Stimulated activated CD4-positive, alpha-beta T cell treated with anti-CD3 and anti-CD28 coated beads, Interleukin-2, amount 100 ng/mL, for 48 hours (primary cell): ENCODE measurements at regions not wholly inside any gene's neighbourhood (a gene's known extent, or its start where the extent isn't known, plus 50 kb on each side); places are given as distances from the start of the nearest gene placed in this dataset.
"Not testable (repeated sequence)": the region's sequence is repeated elsewhere in the genome, so short reads cannot be mapped to it uniquely, and the experiment has no call there.

Experiments
- DNase-seq, 2 donors: peaks; one replicate each; pipeline ENCODE4 v3.0.0-alpha.2; 2020

DNA sequence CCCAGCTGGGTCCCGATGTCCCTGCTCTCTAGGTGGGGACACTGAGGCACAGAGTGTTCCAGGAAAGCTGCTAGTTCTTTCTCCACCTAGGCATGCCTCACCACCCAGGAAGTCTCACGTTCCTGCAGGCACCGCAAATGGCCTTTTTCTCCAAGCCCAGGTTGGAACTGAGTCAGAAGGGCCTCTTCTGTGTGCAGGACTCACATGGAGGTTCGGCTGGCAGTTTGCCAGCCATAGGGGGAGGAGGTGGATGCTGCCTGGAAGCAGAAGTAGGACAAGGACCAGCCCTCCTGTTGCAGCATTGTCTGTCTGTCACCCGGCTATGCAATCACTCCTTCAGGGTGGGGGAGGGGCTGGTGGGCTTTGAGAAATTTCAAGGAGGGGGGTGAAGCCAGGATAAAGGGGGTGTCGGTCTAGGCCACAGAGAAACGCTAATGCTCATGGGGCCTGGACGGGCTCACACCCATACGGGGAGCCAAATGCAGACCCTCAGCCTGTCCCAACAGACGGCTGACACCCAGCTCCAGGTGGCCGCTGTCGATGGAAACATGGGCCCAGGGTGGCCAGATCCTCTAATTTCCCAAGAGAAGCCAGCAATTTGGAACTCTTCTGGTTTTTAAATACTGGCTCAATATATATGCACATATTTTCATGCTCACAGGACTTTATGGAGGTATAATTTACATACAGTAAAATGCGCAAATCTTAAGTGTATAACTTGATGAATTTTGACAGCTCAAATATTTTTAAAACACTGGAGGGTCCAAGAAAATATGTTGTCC is 120.5 kb downstream of the PHETA1 start:
- no peak for DNase-seq

DNA sequence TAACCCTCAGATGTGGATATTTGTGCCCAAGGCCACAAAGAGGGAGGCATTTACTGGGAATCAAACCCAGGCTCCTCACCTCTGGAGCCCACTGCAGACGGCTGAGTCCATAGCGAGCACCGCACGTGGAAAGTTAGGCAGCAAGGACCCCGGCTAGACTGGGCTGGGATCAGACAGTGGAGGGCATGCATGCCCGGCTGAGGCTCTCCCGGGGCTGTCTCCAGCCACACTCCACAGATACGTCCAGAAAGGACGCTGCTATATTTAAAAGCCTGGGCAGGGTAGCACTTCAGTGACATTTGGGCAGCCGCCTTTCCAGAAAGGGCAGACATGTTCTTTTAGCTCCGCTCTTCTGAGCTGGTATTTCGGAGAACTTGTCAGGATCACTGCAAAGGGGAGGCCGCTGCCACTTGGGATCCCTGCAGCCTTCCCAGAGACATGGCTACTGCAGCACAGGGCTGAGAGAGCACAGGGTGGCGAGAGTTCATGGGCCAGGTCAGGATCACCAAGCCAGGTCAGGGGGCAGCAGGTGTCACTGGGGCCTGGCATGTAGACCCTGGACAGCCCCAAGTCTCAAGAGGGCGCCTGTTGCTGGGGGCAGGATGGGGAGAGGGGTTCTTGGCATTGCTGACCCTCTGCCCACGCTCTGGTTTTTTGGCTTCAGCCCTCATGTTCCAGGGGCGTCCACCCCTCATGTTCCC is 121.7 kb downstream of the PHETA1 start:
- DNase-seq = no peak

- no peak for DNase-seq
Measured at GRCh38 chr12:111246477-111247011, 122.4 kb downstream of the PHETA1 start.

DNA sequence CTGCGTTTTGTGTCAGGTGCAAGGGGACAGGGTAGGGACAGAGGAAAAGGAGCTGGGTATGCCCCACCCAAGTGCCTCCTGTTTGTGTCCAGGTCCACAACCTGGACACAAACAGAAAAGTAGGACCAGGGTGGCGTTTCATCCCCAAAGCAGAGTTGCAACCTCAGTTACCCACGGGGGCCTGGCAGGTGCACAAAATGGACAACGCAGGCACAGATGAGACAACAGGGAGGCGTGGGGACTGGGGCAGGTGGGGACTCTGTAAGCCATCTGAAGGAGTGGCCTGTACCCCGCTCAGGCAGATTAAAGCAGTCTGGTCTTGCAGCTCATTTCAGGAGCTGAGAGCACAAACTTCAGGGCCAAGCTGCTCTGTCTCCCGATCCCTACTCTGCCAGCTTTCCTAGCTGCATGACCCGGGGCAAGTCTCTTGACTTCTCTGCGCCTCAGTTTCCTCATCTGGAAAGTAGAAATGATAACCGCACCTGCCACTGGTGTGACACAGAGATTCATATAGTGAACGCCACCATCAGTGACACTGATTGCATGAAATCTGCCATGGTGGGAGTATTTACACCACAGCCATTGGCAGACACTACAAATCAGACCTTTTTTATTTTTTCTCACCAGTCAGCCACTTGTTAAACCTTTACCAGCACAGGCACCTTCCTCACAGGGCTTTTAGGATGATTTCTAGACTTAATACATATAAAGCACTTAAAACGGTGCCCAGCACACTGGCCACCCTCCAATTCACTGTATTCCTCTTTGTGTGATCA is 123.0 kb downstream of the PHETA1 start:
- no peak for DNase-seq

- no peak for DNase-seq
Measured at GRCh38 chr12:111244673-111245072, 124.2 kb downstream of the PHETA1 start.

- not testable (repeated sequence) for DNase-seq
Measured at GRCh38 chr12:111242817-111243216, 126.1 kb downstream of the PHETA1 start.

GRCh38 chr12:111242184-111242583 is 126.7 kb downstream of the PHETA1 start:
- no peak for DNase-seq

GRCh38 chr12:111240374-111240773 is 128.5 kb downstream of the PHETA1 start:
- DNase-seq = no peak

- no peak for DNase-seq
Measured at GRCh38 chr12:111239235-111239634, 129.7 kb downstream of the PHETA1 start.

GRCh38 chr12:111238075-111238734 is 130.7 kb downstream of the PHETA1 start:
- DNase-seq = no peak

DNA sequence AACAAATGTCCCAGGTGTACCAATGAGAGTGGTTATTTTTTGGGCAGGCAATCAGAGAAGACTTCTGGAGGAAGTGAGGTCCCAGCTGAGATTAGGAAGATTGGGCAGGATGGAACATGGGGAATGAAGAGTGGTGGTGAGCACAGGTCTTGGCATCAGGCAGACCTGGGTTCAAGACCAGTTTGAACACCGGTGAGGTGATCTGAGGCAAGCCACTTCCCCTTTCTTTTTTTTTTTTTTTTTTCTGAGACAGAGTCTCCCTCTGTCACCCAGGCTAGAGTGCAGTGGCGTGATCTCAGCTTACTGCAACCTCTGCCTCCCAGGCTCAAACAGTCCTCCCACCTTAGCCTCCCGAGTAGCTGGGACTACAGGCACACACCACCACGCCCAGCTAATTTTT is 134.4 kb downstream of the PHETA1 start:
- not testable (repeated sequence) for DNase-seq

DNA sequence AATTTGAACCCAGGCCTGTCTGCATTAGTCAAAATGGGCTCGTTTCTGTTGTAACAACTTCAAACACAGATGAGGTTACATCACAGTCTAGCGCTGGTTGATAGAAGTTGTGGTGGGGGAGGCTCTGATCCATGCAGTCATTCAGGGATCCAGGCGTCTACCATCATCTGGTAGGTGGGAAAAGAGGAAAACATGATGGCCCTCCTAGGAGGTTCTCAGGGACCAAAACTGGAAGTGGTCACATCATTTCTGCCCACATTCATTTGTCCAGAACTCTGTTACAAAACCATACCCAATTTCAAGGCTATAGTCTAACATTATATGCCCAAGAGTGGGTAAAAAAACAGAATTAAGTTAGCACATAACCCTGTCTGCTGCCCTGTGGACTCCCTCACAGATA is 135.1 kb downstream of the PHETA1 start:
- DNase-seq = no peak

GRCh38 chr12:111230649-111231048 is 138.2 kb downstream of the PHETA1 start:
- no peak for DNase-seq

DNA sequence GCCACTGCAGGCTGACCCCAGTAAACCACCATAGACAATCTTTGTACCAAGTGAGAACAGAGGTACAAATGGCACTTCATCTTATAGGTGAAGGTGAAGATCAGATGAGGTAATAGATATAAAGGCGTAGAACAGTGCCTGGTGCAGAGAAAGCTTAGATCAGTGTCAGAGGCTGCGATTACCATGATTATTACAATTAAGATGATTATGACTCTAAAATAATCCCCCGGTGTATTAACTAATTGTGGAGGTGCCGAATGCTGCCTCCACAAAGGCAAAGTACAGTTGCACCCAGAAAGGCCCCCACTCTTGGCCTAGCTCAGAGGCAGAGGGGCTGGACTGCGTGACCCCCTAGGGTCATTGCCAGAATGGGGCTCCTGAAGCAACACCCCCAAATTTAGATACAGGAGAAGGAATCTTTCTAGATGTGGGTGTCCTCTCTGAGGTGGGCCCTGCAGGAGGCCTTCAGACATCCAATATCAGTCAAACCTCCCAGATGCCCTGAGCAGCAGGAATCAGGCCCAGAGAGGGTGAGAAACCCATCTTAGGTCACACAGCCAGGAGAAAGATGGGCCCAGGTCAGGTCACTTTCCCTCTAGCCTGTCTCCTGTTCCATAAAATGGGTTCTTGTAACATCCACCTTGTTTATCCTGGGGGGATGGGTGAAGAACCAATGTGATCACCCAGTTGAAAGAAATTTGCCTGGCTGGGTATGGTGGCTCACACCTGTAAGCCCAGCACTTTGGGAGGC is 139.8 kb downstream of the PHETA1 start:
- no peak for DNase-seq

DNA sequence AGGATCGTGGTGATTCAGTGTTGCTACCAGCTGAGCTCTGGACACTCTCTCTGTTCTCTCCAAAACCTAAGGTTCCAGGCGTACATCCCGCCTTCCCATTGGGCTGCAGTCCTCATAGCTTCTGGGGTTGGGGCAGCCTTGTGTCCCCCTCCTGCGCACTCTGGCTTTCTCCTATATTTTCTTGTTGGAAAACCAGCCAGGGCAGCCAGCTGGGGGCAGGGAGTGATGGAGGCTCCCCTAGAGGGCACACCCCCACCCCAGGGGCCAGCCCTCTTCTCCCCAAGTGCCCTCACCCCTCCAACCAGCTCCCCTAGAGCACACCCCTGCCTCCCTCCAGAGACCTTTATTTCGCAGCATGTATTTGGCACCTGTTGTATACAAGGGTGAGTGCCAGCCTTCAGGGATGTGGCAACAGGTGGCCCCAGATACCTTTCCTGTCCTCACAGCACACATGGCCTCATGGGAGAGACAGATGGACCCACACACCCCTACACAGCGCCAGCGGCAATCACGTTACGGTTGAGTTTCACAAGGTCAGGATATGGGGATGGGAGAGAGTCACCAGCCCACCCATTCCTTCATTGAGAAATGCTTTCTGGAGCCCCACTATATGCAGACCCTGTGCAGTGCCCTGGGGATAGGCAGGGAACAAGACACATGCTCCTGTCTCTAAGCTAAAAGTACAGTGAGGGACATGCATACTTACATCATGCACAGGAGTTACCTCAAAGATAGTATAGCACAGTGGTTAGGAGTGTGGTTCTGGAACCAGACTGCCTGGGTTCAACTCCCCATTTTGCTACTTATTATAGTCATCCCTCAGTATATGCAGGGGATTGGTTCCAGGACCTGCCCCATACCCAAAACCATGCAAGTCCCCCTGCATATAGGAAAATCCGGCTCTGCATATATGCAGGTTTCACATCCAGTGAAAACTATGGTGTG is 141.1 kb downstream of the PHETA1 start:
- DNase-seq = no peak

DNA sequence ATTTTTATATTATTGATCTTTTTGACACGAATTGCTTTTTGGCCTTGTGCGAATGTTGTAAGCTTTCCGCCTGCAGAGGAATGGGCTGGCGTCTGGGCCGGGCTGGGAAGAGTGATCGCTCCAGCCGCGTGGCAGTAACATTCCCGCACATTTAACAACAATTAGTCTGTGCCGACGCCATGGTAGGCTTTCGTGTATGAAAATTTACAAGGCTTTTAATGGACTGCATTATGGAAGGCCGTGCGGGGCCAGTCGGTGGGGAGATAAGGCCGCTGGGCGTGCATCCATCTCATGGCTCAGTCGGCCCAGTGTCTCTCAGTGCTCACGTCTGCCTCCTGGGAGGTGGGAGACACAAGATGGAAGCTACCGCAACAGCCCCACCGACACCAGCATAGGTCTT is 142.2 kb downstream of the PHETA1 start:
- DNase-seq = no peak

DNA sequence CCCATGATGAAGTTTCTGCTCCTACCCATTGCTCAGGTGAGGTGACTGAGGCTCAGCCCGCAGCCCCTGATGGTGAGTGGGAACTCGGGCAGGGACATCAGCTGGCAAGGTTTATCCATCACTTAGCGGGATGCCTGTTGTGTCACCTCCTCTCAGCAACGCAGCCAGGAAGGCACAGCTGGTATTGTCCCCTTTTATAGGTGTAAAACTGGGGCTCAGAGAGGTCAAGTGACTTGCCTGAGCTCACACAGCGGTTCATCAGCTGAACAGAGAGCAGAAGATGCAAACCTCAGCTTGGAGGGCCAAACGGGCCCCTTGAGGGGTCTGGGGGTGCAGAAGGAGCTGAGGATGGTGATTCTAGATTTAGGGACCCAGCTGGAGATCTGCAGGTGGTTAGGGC is 143.6 kb downstream of the PHETA1 start:
- no peak for DNase-seq

GRCh38 chr12:111224186-111225066 is 144.5 kb downstream of the PHETA1 start:
- no peak for DNase-seq

DNA sequence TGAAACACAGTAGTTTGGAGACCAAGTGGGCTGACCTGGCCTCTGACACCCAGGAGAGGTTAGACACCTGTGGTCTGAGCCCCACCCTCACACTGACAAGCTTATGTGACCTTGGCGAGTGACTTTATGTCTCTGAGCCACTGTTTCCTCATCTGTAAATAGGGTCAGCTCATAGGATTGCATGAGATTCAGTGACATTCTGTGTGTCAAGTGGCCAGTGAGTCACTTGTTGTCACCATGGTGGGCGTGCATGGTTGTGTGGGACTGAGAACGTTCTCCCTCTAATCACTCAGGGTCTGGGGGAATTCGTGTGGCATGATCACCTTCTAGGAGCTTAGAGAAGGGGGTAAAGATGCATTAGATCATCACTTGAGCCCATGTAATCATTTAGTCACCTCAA is 146.4 kb downstream of the PHETA1 start:
- DNase-seq = no peak

- no peak for DNase-seq
Measured at GRCh38 chr12:111222027-111222414, 146.9 kb downstream of the PHETA1 start.
